Right renal cortex interstitium (tissue), 3 donors: ENCODE measurements at regions not wholly inside any gene's neighbourhood (a gene's known extent, or its start where the extent isn't known, plus 50 kb on each side); places are given as distances from the start of the nearest gene placed in this dataset.
A peak's percentile ranks its signal among the peaks of the same experiment; 100 is the strongest.
"Not testable (repeated sequence)": the region's sequence is repeated elsewhere in the genome, so short reads cannot be mapped to it uniquely, and the experiment has no call there.

Experiments
- DNase-seq, 3 donors: peaks; one replicate each; pipeline ENCODE4 v3.0.0-alpha.2; 2013; ENCODE audit warnings: low read depth in 3 of 3, low spot score in 2 of 3

DNA sequence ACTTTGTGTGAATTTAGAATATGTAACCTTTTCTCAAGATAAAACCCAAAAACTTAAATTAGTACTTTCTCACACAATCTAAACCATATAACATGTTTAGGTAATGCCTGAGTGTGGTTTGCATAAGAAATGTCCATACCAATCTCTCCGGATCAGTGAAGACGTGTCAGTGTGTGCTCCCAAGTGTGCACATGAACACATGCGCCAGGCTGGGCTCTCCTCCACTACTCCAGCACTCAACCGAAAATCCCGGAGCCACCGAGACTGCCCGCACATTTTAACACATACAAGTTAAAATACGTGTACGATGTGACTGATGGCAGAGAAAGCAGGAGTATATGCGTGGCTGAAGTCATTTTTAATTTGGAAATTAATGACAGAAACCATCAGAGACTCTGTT lies 658.4 kb downstream of the EFNA5 start:
- no peak for DNase-seq

DNA sequence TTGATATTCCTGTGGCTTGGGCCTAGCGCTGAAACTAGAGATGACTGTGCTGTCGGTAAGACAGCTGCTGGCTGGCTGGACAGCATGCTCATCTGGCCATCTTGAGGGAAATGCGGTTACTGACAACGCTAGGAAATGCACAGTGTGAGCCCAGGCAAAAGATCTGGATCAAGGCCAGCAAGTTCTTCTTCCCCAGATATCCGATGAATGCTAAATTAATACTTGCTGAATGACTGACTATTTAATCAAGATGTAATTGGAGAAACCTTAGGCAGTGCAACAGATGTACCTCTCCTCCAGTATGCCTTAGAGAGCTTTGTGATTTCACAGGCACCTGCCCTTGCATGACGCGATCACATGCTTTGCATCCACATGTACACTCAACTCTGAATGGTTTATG lies 659.1 kb downstream of the EFNA5 start:
- no peak for DNase-seq

DNA sequence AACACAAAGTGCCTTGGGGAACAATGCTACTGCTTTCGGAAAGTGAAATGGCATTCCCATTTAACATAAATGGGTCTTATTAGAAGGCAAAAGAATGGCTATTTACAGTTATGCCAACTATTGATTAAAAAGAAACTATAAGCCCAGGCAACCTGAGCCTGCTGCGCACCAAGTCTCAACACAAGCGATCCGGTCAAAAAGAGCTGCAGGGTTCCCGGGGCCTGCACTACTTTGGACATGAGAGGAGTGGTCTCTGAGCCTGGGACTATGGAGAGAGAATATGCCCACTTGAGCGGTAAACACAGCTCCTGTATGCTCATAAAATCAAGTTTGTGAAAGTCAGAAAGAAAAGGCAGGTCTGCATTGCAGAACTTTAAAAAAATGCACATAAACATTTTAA lies 660.7 kb downstream of the EFNA5 start:
- DNase-seq: no peak

DNA sequence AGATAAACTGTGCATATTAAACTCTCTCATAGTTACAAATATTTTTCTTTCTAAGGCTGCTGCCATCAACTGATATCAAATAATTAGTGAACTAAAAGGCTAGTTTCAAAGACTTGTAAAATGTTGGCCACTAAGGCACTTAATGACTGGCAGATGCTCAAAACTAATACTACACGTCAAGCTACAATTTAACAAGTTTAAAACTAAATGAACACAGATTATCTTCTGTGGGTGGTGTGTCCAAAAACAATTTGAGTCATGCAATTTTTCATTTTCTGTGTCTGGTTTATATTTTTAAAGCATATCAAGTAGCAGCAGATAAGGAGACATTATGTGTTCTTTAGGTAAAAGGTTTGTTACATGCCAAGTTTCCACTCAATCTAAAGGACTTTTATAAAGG lies 665.1 kb downstream of the EFNA5 start:
- DNase-seq: no peak

DNA sequence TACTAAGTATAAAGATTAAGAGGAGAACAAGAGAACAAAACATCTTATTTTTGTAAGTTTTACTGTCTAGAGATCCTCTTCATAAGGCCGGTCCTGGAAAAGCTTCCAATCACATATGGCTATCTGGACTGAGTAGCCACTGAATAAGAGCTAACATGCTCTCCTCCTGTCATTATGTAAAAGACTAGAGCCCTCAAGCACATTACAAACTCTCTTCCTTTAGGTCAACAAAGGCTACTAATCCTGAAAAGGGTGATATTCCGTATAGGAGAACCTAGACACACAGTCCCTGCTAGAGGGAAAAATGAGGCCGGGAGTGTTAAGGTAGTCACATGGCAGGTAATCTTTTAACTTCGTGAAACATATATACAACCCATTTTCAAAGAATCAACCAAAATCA lies 665.6 kb downstream of the EFNA5 start:
- no peak for DNase-seq

DNA sequence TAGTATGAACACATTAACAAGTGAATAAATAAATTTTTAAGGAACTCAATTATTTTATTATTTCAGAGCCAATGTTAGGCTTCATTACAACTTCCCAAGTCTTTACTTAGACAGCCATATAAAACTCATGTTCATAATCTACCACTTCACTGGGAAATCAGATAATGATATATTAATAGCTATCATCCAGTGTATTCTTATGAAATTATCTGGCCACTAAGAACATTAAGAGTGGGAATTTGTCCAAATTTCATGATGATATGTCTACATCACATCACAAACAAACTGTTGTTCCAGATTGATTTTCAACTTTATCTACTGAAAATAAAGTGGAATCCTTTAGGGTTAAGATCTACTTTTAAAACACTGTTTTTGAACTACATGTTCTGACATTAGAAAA lies 668.6 kb downstream of the EFNA5 start:
- DNase-seq: no peak

DNA sequence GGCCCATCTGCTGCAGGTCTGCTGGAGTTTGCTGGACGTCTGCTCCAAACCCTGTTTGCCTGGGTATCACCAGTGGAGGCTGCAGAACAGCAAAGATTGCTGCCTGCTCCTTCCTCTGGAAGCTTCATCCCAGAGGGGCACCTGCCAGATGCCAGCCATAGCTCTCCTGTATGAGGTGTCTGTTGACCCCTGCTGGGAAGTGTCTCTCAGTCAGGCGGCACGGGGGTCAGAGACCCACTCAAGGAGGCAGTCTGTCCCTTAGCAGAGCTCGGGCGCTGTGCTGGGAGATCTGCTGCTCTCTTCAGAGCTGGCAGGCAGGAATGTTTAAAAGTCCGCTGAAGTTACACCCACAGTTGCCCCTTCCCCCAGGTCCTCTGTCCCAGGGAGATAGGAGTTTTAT lies 671.2 kb downstream of the EFNA5 start:
- not testable (repeated sequence) for DNase-seq

DNA sequence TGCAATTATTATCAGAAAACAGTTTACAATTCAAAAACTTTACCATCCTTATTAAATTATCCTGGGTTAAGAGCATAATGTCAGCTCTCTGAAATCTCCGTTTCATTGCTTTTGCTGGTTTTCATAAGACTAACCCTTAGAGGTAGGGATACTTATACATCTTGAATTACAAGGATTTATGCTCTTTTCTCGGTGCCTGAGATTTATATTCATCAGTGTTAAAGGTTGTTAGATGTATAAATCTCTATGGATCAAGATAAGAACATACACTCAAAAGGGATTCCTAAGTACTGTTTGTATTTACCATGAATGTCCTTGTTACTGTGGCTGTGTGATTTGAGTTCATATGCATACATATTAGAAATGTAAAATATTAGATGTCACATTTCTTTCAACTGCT lies 684.7 kb downstream of the EFNA5 start:
- DNase-seq: peak in 1 of 3 donors; percentile 1

DNA sequence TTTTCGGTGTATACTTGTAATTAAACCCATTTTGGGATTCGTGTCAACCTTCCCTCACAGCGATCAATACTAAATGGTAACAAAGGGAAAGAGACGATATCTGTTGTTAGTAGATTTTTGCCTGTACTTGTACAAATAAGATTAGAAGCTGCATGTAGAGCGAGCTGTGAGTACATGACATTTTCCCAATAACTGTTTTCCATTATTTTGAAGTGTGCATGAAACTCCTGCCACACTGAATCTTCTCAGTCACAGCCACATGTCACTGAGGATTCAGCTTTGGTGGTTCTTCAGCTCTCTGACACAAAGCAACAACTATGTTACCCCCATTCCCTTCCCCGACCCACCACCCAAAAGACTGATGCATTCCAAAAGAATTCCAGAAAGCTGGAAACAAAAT lies 685.6 kb downstream of the EFNA5 start:
- no peak for DNase-seq

DNA sequence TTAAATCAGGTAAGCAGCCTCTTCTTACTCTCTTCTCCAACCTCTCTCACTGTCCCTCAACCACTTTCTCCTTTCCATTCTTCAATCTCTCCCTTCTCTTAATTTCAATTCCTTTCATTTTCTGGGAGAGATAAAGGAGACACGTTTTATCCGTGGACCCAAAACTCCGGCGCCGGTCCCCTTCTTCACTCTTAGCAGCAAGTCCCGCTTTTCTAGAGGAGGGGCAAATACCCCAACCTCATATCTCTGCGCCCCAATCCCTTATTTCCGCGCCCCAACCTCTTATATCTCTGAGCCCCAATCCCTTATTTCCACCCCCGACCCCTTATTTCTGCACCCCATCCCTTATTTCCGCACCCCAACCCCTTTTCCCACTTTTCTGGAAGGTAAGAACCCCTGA lies 691.6 kb downstream of the EFNA5 start:
- not testable (repeated sequence) for DNase-seq

DNA sequence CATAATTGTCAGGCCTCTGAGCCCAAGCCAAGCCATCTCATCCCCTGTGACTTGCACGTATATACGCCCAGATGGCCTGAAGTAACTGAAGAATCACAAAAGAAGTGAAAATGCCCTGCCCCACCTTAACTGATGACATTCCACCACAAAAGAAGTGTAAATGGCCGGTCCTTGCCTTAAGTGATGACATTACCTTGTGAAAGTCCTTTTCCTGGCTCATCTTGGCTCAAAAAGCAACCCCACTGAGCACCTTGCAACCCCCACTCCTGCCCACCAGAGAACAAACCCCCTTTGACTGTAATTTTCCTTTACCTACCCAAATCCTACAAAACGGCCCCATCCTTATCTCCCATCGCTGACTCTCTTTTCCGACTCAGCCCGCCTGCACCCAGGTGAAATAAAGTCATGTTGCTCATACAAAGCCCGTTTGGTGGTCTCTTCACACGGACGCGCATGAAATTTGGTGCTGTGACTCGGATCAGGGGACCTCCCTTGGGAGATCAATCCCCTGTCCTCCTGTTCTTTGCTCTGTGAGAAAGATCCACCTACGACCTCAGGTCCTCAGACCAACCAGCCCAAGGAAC lies 692.1 kb downstream of the EFNA5 start:
- DNase-seq: not testable (repeated sequence)

DNA sequence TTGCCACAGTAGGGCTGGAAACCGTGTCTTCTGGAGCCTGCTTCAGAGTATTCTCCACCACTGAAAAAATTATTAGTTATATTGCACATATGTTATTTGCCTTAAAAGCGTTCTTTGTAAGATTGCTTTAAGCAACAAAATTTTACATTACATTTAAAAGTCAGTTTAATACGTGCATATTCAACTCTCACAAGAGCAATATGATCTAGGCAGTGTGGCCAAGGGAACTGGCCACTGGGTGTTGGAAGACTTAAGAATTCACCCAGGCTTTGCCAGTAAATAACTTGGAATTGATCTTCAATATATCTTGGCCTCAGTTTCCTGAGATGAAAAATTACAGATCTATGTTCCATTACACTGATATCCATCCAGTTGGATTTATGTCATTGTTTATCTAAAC lies 694.4 kb downstream of the EFNA5 start:
- DNase-seq: no peak

DNA sequence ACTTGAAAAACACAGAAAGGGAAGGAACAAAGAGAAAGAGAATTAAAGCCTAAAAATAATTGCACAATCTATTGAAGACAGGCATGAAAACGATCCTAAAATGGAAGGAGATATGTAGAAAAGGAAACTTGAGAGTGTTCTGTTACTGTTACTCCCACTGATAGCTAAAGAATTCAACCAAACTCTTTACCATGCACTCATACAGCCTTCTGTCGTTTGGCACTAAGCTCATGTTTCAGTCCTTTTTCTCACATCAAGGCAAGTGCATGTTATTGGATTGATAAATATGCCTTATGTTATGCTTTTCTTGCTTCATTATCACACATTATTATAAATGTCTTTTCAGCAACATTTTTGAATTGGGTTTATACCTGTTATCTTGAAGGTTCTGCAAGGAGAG lies 696.5 kb downstream of the EFNA5 start:
- DNase-seq: no peak

DNA sequence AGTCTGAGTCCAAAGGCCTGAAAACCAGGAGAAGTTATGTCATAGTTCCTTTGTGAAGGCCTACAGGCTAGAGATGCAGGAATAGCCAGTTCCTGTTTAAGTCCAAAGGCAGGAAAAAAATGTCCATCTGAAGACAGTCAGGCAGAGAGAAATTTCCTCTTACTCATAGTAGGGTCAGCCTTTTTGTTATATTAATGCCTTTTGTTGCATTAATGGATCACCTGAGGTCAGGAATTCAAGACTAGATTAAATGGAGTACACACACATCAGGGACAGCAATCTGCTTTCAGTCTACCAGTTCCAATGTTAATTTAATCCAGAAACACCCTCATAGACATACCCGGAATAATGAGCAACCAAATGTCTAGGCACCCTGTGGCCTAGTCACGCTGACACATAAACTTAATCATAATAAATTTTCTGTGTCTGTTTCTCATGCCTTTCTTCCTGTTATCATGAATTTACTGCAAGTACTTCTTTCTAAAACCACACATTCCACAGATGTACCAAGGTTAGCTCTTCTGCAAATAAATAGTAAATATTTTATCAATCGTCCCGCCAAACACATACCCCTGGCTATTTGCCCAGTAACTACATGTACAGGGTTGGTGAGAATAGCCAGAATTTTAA lies 703.9 kb downstream of the EFNA5 start:
- no peak for DNase-seq

DNA sequence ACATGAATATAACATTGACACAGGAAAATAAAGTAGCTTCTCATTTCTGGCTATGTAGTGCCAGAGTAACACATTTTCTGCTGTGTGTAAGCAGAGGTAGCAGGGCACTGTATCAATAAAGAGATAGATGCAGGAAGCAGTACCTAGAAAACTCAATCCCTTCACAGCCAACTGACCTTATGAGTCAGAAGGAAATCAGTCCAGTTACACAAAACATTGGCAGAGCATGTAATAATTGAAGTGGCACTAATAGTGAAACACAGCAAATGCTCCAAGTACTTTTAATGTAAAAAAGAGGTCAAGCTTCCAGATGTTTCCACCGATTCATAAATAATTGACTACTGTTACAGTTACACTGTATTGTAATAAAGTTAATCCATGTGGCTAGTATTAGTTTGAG lies 706.6 kb downstream of the EFNA5 start:
- peak in 1 of 3 donors; percentile 6 for DNase-seq

DNA sequence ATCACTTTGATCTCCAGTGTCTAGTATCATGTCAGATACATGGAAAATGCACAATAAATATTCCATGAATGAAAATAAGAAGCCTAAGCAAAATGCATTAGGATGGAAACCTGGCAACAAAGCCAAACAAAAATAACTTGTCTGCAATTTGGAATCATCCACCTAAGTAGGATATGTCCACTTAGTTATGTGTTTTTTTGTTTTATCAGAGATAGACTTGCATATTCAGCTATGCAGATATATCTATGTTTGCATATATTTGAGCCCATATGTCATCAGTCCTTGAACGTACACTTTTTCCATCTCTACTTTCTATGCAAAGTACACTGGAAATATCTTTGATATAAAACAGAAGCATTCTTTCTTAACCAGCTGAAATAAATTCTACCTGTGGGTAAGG lies 707.1 kb downstream of the EFNA5 start:
- DNase-seq: no peak

DNA sequence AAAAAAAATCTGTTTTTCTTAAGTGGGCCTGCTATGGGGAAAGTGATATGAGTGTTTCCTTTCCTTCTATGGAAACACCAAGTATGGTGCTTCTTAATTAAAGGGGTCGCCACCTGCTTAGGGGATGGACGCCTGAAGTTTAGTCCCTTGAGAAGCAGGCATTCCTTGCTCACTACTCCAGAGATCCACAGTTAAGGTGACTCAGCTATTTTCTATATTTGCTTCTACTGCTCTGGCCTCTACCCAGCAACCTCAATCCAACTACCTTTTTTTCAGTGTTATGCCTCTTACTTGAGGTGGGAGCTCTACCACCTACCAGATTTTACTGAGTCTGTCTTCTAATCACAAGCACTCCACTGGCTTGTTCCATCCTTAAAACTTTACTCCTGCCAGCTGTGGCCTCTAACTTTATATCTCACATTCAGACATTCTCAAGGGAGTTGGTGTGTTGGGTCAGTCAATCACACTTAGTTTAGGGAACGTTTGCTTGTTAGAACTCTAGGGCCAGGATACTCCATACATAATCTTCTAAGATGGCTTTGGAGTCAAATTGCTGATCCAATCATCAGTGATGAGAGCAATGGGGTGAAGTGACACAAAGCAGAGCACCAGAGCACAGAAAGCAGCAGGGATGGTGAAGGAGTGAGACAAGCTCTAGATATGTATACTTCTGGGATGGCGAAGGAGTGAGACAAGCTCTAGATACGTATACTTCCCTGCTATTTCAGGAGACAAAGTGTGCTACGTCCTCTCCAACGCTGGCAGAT lies 708.1 kb downstream of the EFNA5 start:
- DNase-seq: no peak

DNA sequence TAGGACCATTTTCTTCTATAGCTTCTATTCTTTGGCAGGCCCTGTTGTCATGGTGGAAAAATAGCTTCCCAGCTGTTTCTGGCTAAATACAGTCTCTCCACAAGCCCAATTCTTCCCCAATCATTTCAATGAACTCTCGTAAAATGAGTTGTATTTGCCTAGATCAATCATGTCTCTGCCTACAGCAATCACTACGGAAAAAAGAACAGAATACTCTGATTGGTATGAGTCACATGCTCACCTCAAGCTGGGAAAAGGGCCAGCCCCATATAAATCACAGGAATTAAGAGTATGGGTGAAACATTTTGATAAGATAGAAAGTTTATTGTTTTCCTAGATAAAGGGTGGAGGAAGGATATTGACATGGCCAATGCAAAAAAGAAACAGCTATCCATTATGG lies 711.4 kb downstream of the EFNA5 start:
- DNase-seq: no peak

DNA sequence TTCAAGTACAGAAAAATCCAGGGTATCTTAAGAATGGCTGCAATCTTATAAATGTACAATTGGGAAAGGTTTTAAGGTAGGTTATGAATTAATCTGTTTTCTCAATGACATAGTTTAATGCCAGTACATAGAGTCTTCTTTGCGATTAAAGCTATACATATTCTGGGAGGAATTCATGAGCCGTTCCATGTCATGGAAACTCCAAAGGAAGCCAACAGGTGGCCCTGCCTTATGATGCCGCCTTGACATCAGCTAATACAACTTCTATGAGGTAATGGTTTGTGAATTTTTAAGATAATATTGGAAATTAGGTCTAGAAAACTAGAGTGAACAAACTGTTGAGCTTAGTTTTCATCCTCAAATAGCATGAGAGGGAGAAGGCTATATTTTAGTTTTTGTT lies 713.4 kb downstream of the EFNA5 start:
- DNase-seq: no peak

DNA sequence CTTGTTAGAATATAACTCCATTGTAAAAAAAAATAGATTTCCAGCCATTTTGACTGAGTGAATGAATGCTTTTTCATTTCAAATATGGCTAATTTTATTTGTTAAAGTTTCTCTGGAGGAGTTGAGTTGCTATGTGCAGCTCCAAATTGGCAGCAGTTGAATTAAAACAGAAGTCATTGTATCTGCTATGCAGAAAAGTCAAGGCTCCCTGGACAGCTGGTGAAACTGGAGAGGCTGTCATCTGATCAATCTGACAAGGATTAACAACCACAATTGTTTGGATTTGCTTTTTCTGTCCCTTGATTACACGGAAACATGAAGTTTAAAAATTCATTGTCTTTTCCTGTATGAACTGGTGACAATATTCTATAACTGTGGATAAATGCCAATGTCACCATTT lies 713.9 kb downstream of the EFNA5 start:
- DNase-seq: no peak

DNA sequence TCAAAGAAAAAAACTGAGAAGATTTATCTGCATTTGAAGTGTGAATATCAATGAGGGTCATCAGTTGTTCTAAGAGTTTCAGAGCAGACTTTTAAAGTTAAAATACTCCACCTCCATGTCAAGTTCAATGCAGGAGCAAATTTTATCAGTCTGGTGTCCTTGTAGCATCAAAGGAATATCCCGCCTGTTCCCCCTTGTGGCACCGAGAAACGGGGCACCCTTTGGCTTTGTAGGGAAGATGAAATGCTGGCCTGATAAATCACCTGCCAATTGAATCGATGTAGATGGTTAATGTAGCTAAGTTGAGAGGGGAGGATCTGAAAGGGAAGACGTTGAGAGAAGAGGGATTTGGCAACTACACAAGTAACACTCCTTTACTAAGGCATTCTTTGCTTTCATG lies 714.5 kb downstream of the EFNA5 start:
- no peak for DNase-seq

DNA sequence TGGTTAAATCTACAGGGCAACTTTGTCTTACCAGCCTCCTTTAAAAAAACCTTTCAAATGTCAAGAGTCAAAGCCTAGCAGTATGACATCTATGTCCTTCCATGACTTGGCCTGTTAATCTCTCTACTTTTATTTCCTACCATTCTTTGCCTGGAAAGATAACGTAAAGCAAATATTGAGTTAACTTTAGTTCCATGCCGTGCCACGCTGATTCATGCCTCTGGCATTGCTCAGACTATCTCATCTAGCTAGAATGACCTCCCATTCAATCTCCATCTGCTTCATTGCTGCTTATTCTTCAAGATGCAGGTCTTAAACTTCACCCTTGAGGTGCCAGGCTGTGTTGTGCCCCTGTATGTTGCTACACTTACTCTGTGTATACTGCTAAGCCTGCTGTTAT lies 729.8 kb downstream of the EFNA5 start:
- DNase-seq: no peak
